Heart left ventricle (tissue), 13 donors: ENCODE measurements at regions not wholly inside any gene's neighbourhood (a gene's known extent, or its start where the extent isn't known, plus 50 kb on each side); places are given as distances from the start of the nearest gene placed in this dataset.

Experiments used
- POLR2A ChIP-seq, 2 donors: fragments of 450-650 bp; IDR thresholded peaks; one replicate each; pipeline ENCODE4 v1.6.1; 2017; ENCODE audit warnings: antibody characterized with exemption in 2 of 2, mild to moderate bottlenecking in 2 of 2, moderate library complexity in 2 of 2
- TF ChIP-seq, protein P1 (sequence below), 12 donors: fragments of 200-600 bp; sonication (generic) in 4 of 12; IDR thresholded peaks; one replicate each; pipeline versions ENCODE4 v1.5.0 to v1.8.0; 2018 to 2022; ENCODE audit warnings: antibody characterized with exemption in 12 of 12, mild to moderate bottlenecking in 5 of 12
- donor health status: ischemic (EF 13 %, LVEDD 7.1; RV severe dilation, severe dysfunction).
- donor health status: DM: no; HTN: yes; CAD: no.
- donor health status: DM: no; HTN: no; CAD: no.
- donor health status: ischemic (EF 25% LVEDD 6.9; RV normal size, moderate dysfunction).
- donor health status: ischemic (EF 25% LVEDD 5.7; RV mildly dilated, moderate dysfunction).
- donor health status: ischemic (EF 35%, LVEDD 5.7; RV mildly dilated, moderate dysfunction).
- donor health status: nonischemic (EF 11% LVEDD 7.7; RV severe dilation, severe dysfunction).
- donor health status: DM: yes; HTN: yes; CAD: no.
- donor health status: PGD.
- donor health status: ischemic (EF 29% LVEDD 5.4; RV normal size, mild dysfunction).
- donor health status: nonischemic (EF 23%, LVEDD 6.1; RV moderate dilation, normal function).

DNA sequence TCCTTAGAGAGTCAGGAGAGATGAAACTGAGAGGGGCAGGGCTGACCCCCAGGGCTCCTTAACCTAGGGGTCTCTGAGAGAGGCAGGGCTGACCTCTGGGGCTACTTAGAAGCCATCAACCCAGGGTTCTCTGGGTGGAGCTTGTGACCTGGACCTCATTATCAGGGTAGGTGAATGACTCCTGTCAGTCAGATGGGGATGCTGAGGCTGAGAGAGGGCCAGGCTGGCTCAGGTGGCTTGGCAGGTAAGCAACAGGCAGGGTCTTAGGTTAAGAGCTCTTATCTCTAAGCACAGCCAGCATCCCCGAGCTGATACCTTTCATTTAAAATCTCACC, 160.9 kb downstream of the PTPRU start:
- TF ChIP-seq, protein P1, sequence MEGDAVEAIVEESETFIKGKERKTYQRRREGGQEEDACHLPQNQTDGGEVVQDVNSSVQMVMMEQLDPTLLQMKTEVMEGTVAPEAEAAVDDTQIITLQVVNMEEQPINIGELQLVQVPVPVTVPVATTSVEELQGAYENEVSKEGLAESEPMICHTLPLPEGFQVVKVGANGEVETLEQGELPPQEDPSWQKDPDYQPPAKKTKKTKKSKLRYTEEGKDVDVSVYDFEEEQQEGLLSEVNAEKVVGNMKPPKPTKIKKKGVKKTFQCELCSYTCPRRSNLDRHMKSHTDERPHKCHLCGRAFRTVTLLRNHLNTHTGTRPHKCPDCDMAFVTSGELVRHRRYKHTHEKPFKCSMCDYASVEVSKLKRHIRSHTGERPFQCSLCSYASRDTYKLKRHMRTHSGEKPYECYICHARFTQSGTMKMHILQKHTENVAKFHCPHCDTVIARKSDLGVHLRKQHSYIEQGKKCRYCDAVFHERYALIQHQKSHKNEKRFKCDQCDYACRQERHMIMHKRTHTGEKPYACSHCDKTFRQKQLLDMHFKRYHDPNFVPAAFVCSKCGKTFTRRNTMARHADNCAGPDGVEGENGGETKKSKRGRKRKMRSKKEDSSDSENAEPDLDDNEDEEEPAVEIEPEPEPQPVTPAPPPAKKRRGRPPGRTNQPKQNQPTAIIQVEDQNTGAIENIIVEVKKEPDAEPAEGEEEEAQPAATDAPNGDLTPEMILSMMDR (IDR thresholded peaks at IDR 0.05): no peak
- TF ChIP-seq POLR2A (IDR thresholded peaks at IDR 0.05): no peak
